ENCODE measurements at regions not wholly inside any gene's neighbourhood (a gene's known extent, or its start where the extent isn't known, plus 50 kb on each side); places are given as distances from the start of the nearest gene placed in this dataset.

DNA sequence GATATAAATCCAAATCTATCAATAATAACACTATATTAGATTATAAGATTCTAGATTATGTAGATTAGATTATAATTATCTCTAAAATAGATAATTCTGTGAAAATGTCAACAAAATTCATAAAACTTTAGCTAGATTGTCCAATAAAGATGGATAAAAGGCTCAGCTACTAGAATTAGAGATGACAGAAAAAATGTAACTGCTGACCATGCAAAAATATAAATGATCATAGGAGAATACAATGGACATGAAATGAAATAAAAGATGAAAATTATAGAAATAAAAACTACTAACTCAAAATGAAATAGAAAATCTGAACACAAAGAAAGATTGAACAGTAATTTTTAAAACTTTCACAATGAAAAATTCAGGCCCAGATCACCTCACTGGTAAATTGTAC, 1332.1 kb upstream of the CELF2 start:
- Histone ChIP-seq H3K27me3 (no peaks in the 10 kb centered on the region), H3K36me3 (no peaks in the 10 kb centered on the region), H3K9me3 (no peaks in the 10 kb centered on the region), H3K4me3 (no peak overlapping the region)
- no peak for DNase-seq

DNA sequence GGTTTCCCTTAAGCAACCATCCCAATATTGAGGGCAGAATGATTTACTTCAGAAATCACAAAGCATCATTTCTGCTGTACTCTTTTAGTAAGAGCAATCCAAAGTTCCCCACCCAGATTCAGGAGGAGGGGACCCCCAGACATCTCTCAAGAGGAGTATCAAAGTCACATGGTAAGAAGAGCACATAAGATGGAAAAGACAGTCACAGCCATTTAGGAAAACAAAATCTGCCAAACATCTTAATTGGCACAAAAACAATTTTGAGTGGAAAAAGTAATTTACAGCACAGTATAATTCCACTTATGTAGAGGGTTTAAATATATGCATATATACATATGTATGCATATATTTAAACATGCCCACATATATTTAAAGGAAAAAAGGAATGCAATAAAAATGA, 1329.0 kb upstream of the CELF2 start:
- no peaks in the 10 kb centered on the region for H3K36me3 ChIP-seq
- DNase-seq = no peak
- H3K4me3 ChIP-seq = no peak overlapping the region
- no peaks in the 10 kb centered on the region for H3K27me3 ChIP-seq
- no peaks in the 10 kb centered on the region for H3K9me3 ChIP-seq

DNA sequence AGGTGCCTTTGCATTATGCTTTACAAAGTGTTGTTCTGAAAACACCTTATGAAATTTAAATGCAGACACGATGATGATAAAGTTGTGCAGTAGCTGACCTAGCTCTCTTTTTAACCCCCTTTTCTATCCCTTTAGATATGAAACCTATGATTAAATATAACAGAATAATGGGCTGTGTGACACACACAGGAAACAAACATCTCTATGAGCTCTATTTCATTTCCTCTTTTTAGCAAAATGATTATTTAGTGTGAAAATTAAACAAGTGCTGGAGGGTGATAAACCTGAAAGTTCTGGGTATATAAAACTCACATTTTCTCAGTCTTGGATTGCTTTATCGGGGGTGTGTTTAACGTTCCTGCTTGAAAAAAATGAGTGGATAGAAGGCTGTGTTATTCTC, 1310.5 kb upstream of the CELF2 start:
- H3K27me3 ChIP-seq = no peaks in the 10 kb centered on the region
- no peak for DNase-seq
- H3K4me3 ChIP-seq = no peak overlapping the region
- H3K36me3 ChIP-seq = no peaks in the 10 kb centered on the region
- H3K9me3 ChIP-seq = peaks cover 16% of the 10 kb centered on the region

DNA sequence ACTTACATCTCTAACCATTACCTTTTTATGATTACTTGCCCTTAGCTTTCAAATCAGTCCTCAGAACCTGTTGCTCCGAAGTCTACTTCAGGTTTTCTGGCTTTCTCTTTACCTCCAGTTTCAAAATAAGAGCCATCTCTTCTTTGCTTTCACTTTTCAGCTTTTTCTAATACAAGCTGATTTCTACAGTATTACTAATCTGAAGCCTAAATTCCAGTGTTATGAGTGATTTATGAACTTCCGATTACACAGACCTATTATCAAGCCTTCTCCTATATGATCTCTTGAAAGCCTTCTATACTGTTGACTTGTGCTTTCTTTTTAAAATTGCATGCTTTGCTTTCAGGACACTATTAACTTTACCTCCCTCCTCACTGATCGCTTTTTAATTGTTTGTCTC, 1307.8 kb upstream of the CELF2 start:
- Histone ChIP-seq H3K4me3 (peak overlapping the region; percentile 21), H3K9me3 (peaks cover 21% of the 10 kb centered on the region), H3K27me3 (no peaks in the 10 kb centered on the region), H3K36me3 (no peaks in the 10 kb centered on the region)
- DNase-seq = no peak

DNA sequence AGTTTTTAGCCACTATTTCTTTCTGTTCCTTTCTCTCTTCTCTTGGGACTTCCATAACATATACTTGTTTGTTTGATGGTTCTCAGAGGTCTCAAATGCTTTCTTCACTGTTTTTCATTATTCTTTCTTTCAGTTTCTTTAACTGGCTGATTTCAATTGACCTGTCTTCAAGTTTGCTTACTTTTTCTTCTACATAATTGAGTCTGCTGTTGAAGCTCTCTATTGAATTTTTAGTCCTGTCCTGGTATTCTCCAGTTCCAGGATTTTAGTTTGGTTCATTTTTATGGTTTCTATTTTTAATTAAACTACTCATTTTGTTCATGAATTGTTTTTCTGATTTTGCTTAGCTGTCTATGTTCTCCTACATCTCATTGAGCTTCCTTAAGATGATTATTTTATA, 1305.3 kb upstream of the CELF2 start:
- no peak overlapping the region for H3K4me3 ChIP-seq
- peaks cover 21% of the 10 kb centered on the region for H3K9me3 ChIP-seq
- no peak for DNase-seq
- H3K27me3 ChIP-seq = no peaks in the 10 kb centered on the region
- no peaks in the 10 kb centered on the region for H3K36me3 ChIP-seq

DNA sequence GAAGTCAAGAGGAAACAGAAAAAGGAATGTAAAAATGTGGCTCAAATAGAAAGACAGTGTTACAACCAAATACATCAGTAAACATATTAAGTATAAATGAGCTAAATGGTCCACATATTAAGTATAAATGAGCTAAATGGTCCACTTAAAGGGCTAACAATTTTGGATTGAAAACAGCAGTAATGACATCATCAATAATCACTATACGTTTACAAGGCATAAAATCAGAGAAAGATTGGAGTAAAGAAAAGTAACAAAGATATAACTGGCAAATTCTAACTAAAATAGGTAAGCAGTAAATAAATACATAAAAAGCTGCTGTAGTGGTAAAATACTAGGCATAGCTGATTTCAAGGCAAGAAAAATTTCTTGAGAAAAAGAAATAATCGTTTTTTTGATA, 1298.4 kb upstream of the CELF2 start:
- no peak for DNase-seq
- Histone ChIP-seq H3K4me3 (no peak overlapping the region), H3K9me3 (no peaks in the 10 kb centered on the region; the same call in 1 of the 2 replicates), H3K36me3 (no peaks in the 10 kb centered on the region), H3K27me3 (no peaks in the 10 kb centered on the region)

DNA sequence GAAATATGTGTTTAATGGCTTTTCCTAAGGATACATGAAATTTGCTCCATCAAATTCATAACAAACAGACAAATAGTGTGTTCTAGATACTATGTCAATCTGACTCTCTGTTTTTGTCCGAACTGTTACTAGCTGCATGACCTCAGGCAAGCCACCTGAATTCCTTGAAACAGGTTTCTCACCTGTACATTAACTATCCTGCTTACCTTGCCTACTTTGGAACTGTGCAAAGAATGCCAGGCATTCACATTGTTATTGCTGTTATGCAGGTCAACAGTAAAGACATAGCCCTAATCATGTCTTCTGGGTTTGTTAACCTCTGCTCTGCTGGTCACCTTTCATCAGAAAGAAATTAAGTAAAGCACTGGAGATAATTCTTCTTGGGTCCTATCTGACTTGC, 1283.9 kb upstream of the CELF2 start:
- no peak for DNase-seq
- H3K4me3 ChIP-seq = no peak overlapping the region
- H3K9me3 ChIP-seq = no peaks in the 10 kb centered on the region
- no peaks in the 10 kb centered on the region for H3K27me3 ChIP-seq
- no peaks in the 10 kb centered on the region for H3K36me3 ChIP-seq

DNA sequence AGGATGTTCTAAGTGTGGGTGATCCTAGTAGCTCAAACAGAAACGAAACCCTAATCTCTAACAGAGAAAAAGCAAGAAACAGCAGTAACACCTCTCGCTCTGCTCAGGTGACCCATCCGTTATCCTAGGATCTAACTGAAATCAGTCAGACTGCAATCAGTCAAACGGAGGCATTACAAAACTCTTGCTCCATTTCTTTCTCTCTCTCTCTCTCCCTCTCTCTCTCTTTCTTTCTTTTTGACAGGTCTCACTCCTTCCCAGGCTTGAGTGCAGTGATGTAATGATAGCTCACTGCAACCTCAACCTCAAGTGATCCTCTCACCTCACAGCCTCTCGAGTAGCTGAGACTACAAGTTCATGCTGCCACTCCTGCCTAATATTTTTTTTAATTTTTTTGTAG, 1283.5 kb upstream of the CELF2 start:
- no peaks in the 10 kb centered on the region for H3K9me3 ChIP-seq
- H3K4me3 ChIP-seq = no peak overlapping the region
- no peak for DNase-seq
- no peaks in the 10 kb centered on the region for H3K36me3 ChIP-seq
- no peaks in the 10 kb centered on the region for H3K27me3 ChIP-seq

DNA sequence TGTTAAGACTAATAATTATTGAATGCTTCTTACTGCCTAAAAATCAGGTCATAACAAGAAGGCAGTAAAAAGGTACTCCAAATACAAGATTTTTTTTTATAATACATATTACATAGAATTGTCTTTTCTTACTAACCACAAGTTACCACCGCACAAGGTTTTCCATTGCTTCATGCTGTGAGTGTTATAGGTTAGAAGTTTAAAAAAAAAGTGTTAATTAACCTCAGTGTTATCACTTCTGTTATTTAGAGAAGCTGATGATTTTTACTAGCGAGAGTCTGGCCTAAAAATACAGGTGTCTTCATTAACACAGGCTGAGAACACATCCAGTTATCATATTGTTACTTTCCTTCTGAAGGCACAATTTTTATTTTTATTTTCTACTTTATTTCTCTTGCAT, 1281.9 kb upstream of the CELF2 start:
- Histone ChIP-seq H3K27me3 (no peaks in the 10 kb centered on the region), H3K36me3 (no peaks in the 10 kb centered on the region), H3K4me3 (no peak overlapping the region), H3K9me3 (no peaks in the 10 kb centered on the region)
- DNase-seq = no peak

DNA sequence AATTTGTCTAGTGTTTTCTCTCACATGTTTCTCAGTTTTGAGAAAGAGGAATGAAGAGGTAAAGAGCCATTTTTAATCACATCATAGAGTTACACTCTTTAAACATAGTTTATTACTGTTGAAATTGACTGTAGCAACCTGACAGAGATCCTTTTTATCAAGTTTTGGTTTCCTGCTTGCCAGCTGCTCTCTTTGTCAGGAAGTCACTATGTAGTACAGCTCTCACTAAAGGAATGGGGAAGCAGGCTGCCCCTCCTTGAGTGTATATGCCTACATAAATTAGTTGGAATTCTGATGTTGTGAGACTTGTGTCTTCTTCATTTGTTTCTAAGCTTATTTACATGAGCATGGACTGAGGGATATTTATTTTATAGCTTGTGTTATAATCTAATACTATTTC, 1274.0 kb upstream of the CELF2 start:
- H3K27me3 ChIP-seq = no peaks in the 10 kb centered on the region
- no peaks in the 10 kb centered on the region for H3K36me3 ChIP-seq
- H3K9me3 ChIP-seq = peaks cover 5% of the 10 kb centered on the region
- no peak overlapping the region for H3K4me3 ChIP-seq
- DNase-seq = no peak

DNA sequence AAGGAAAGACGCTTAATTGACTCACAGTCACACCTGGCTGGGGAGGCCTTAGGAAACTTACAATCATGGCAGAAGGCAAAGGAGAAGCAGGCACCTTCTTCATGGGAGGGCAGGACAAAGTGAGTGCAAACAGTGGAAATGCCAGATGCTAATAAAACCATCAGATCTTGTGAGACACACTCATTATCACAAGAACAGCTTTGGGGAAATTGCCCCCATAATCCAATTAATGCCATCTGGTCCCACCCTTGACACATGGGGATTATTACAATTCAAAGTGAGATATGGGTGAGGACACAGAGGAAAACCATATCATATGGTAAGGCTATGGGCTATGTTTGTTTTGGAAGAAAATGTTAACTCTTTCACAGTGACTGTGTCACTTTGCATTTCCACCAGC, 1272.5 kb upstream of the CELF2 start:
- Histone ChIP-seq H3K27me3 (no peaks in the 10 kb centered on the region), H3K36me3 (no peaks in the 10 kb centered on the region), H3K9me3 (peaks cover 5% of the 10 kb centered on the region), H3K4me3 (no peak overlapping the region)
- DNase-seq = no peak

DNA sequence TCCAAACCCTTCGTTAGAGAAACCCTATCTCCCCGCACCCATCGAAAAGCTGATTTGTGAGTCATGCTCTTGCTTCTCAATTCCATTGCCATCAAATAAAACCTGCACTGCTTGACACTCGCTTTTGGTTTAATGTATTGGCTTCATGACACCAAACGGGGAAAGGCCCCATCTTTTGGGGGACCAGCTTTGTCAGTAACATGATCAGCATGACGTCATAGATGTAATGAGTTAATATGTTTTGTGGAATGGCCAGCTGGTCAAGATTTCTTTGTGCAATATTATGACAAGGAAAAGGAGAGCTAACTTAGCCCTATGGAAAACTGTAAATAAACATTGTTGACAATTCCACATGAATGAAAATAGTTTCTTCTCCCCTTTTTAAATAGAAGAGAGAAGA, 1260.5 kb upstream of the CELF2 start:
- H3K27me3 ChIP-seq = no peaks in the 10 kb centered on the region
- no peak for DNase-seq
- H3K36me3 ChIP-seq = no peaks in the 10 kb centered on the region
- no peak overlapping the region for H3K4me3 ChIP-seq
- H3K9me3 ChIP-seq = peaks cover 8% of the 10 kb centered on the region; the same call in 1 of the 2 replicates

DNA sequence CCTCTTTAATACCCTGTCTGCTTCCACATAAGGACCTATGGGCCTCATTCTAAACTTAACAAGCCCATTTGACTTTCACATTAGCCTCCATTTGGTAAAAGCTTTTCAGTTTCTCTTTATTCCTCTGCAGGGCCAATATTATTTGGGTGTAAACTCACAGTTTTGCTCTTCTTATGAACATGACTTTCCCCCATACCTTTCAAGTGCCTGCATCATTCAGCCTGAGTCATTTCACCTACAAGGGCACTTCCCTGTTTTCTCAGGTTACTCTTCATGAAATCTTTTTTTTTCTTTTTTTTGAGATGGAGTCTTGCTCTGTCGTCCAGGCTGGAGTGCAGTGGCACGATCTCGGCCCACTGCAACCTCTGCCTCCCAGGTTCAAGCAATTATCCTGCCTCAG, 1258.1 kb upstream of the CELF2 start:
- Histone ChIP-seq H3K36me3 (no peaks in the 10 kb centered on the region), H3K4me3 (no peak overlapping the region), H3K9me3 (peaks cover 8% of the 10 kb centered on the region; the same call in 1 of the 2 replicates), H3K27me3 (no peaks in the 10 kb centered on the region)
- DNase-seq = no peak

DNA sequence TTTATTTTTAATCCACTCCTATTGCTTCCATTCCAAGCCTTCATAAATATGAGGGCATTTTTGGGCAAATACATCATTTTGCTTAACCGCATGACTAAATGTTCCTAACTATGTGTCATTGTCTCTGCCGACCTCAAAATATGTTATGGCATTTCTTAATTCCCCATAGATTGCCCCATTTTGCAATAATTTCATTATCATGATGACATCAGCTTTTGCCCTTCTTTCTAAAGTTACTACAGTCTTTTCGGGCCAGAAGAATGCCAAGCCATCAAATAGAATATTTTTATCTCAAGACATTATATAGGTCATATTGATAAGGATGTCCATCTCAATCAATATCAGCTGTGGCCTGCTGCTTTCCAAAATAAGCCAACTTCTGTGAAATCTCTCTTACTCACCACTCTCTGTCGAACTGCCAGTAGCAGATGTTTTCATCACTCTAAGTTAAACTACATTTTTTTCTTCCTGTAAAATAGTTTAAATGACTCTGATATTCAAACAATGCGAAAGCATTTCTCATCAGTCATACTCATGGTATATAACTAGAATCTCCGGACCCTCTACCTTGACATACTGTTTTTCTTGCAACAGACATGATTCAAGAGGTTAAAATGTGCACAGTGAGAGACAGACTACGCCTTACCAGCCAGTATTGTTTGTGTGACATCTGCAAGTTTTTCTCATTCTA, 1254.6 kb upstream of the CELF2 start:
- H3K4me3 ChIP-seq = no peak overlapping the region
- DNase-seq = peak; percentile 33

DNA sequence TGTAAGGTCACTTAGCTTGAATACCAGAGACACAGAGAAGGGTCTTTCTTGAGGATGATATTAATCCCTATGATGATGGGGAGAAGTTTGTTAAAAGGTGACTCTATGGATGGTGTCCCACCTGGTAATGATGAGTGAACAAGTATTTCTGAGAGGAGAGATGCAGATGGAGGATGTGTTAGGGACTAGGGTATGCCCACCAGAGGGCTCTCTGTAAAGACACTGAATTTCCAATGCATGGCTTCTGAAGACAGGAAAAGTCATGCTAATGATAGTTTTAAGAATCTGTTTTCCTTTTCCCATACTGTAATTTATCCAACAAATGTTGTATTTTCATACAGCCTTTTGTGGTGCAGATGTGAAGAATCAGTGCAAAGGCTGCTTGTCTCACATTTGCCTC, 1250.9 kb upstream of the CELF2 start:
- no peak overlapping the region for H3K4me3 ChIP-seq
- no peaks in the 10 kb centered on the region for H3K27me3 ChIP-seq

More for the DNA sequence above, 1254.6 kb upstream of the CELF2 start:
- Histone ChIP-seq H3K9me3 (peaks cover 8% of the 10 kb centered on the region; the same call in 1 of the 2 replicates), H3K27me3 (no peaks in the 10 kb centered on the region), H3K36me3 (no peaks in the 10 kb centered on the region)

DNA sequence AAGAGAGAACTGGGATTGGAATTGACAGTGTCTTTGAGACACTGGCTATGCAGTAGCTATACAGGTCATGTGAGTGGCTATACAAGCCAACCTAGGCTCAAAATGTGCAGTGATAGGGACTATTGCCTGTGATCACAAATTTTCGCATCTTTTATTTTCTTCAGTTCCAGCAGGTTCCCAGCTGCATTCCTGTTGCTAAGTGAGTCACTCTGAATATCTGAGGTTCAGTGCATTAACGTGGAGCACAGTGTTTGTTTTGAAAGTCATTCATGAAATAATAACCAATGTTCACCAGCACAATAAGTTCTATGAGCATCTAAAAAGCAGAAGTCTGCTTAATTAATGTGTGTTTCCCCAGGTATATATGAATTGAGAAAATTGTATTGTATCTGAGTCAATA, 1236.0 kb upstream of the CELF2 start:
- peaks cover 11% of the 10 kb centered on the region for H3K9me3 ChIP-seq
- H3K4me3 ChIP-seq = no peak overlapping the region
- H3K36me3 ChIP-seq = no peaks in the 10 kb centered on the region
- no peaks in the 10 kb centered on the region for H3K27me3 ChIP-seq
- DNase-seq = no peak

More for the DNA sequence above, 1250.9 kb upstream of the CELF2 start:
- DNase-seq = no peak
- Histone ChIP-seq H3K36me3 (no peaks in the 10 kb centered on the region), H3K9me3 (no peaks in the 10 kb centered on the region)

DNA sequence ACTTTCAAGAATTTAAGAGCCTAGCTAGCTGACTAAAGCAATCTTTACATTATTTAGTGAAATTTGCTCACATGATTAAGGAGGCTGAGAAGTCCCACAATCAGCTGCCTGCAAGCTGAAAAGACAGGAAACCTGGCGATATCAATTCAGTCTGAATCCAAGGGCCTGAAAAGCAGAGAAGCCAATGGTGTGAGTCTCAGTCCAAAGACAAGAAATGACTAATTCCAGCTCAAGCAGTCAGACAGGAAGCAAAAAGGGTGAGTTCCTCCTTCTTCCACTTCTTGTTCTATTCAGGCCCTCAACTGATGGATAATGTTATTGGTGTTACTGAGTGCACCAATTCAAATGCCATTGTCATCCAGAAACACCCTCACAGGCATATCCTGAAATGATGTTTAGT, 1231.6 kb upstream of the CELF2 start:
- Histone ChIP-seq H3K9me3 (peaks cover 11% of the 10 kb centered on the region), H3K27me3 (no peaks in the 10 kb centered on the region), H3K36me3 (no peaks in the 10 kb centered on the region), H3K4me3 (no peak overlapping the region)
- no peak for DNase-seq

DNA sequence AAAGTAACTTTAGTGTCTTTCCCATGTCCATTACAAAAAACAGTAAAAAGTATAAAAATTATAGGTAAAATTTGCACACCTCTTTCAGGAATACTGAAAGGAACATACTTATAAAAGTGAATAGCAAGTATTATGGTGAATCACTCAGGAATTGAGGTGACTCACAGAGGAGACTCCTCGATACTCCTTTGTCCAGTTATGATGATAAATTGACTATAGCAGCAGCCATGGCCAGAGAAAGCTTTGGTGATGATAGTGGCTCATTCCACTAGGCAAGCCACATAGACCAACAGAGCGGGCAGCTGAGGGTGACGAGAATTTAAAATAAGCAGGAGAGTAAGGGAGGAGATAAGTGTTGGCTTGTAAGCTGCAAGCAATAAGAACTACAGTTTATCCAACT, 1231.1 kb upstream of the CELF2 start:
- Histone ChIP-seq H3K27me3 (no peaks in the 10 kb centered on the region), H3K9me3 (peaks cover 11% of the 10 kb centered on the region), H3K4me3 (no peak overlapping the region), H3K36me3 (no peaks in the 10 kb centered on the region)
- DNase-seq = no peak

DNA sequence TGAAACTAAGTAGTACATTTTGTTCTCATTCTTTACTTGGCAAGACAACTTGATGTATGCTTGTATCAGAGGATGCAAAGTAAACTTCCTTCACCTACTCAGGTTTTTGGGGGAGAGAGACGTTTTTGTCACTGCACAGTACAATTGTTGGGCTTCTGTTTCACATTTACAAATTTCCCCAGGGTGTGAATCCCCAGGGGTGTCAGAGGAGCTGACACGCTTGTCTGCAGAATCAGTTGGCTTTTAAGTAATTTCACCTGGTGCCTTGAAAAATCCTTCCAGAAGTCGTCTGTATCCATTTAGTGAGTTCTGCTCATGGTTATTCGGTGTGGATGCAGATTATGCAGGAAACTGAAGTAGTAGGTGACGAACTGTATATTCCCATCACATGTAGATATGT, 1227.7 kb upstream of the CELF2 start:
- Histone ChIP-seq H3K27me3 (no peaks in the 10 kb centered on the region), H3K4me3 (no peak overlapping the region), H3K9me3 (no peaks in the 10 kb centered on the region), H3K36me3 (no peaks in the 10 kb centered on the region)
- DNase-seq = no peak
